ENCODE measurements at regions not wholly inside any gene's neighbourhood (a gene's known extent, or its start where the extent isn't known, plus 50 kb on each side); places are given as distances from the start of the nearest gene placed in this dataset.

DNA sequence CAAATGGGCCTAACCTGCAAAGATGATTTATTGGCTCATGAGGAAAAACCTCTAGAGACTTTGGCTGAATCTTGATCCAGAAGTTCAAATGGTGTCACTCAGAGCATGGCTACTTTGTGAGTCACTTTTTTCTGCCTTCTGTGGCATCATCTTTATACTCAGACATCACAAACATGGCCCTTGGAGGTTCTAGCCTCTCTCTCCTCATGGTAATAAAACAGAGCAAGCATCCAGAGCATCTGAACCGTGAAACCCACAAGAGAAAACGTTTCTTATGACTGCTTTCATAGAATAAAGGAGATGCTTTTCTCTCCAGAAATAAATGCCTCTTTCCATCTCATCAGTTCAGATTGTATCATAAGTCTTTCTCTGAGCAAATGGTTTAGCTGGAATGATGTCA, 780.3 kb downstream of the KCTD16 start:
- TF ChIP-seq SNAI2 (CRISPR knock-in tag; IDR thresholded peaks at IDR 0.05) (no peak), ISL1 (CRISPR knock-in tag; IDR thresholded peaks at IDR 0.05) (no peak), TOX (CRISPR knock-in tag; IDR thresholded peaks at IDR 0.05; ENCODE audit: borderline replicate concordance) (no peak), ZFP30 (CRISPR knock-in tag; IDR thresholded peaks at IDR 0.05) (no peak)
- TF ChIP-seq, protein P1, sequence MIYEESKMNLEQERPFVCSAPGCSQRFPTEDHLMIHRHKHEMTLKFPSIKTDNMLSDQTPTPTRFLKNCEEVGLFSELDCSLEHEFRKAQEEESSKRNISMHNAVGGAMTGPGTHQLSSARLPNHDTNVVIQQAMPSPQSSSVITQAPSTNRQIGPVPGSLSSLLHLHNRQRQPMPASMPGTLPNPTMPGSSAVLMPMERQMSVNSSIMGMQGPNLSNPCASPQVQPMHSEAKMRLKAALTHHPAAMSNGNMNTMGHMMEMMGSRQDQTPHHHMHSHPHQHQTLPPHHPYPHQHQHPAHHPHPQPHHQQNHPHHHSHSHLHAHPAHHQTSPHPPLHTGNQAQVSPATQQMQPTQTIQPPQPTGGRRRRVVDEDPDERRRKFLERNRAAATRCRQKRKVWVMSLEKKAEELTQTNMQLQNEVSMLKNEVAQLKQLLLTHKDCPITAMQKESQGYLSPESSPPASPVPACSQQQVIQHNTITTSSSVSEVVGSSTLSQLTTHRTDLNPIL (CRISPR knock-in tag; IDR thresholded peaks at IDR 0.05; ENCODE audit: low read depth), result no peak
